Fibroblast of lung (primary cell): ENCODE measurements at regions not wholly inside any gene's neighbourhood (a gene's known extent, or its start where the extent isn't known, plus 50 kb on each side); places are given as distances from the start of the nearest gene placed in this dataset.

Experiments
- EZH2 ChIP-seq: IDR thresholded peaks from 2 replicates; pipeline ENCODE4 v1.5.1; 2012; ENCODE audit warnings: low read length, control low read depth, mild to moderate bottlenecking; ENCODE audit errors: missing control alignments
- TF ChIP-seq, protein P1 (sequence below), 2 donors: IDR thresholded peaks in 1 of 2; conservative IDR thresholded peaks in 1 of 2; 1 replicate in 1 of 2; 2 replicates in 1 of 2; pipeline ENCODE4 v1.5.1; 2011 to 2012; ENCODE audit warnings: low read length in 2 of 2, control low read depth in 1 of 2, inconsistent platforms in 1 of 2, low read depth in 1 of 2, mild to moderate bottlenecking in 1 of 2

DNA sequence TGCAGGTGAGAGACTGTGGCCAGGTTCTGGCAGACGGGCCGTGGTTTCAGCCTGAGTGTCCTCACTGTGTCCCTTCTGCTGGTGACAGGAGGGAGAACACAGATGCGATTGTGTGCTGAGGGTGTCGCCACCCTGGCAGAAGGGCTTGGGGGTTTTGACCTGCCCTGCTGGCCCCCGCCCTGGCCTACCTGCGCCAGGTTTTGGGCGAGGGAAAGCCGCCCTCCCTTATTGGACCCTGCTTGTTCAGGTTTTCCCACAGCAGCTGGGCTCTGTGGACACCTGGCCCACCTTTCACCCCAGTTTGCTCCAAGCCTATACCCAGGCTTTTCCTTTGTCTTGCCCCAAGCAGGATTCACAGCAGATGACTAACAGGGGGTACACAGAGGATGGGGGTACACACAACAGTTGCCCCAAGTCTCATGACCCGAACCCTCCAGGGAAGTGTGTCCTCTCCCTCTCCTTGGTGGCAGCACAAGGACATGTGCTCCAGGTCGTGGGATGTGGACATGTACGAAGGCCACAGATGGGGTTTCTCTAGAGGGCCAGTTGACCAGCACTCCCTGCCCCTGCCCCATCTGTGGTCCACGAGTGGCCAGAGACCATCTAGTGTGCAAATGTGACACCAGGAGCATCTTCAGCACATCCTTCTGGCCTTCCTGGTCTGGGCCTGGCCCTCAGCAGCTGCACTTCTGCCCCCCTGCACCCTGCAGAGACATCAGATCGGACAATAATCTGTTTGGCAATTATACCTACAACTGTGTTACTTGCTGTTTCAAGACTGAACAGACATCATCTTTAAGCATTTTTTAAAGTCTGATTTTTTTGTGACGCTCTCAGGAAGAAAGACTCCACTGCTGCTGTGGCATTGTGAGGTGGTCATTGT is 265.8 kb upstream of the IRX4 start:
- TF ChIP-seq, protein P1, sequence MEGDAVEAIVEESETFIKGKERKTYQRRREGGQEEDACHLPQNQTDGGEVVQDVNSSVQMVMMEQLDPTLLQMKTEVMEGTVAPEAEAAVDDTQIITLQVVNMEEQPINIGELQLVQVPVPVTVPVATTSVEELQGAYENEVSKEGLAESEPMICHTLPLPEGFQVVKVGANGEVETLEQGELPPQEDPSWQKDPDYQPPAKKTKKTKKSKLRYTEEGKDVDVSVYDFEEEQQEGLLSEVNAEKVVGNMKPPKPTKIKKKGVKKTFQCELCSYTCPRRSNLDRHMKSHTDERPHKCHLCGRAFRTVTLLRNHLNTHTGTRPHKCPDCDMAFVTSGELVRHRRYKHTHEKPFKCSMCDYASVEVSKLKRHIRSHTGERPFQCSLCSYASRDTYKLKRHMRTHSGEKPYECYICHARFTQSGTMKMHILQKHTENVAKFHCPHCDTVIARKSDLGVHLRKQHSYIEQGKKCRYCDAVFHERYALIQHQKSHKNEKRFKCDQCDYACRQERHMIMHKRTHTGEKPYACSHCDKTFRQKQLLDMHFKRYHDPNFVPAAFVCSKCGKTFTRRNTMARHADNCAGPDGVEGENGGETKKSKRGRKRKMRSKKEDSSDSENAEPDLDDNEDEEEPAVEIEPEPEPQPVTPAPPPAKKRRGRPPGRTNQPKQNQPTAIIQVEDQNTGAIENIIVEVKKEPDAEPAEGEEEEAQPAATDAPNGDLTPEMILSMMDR (conservative IDR thresholded peaks at IDR 0.05 in 1 of 2, IDR thresholded peaks at IDR 0.05 in 1 of 2; ENCODE audit: low read depth in 1 of 2, low read length in 2 of 2): no peak
- no peak for TF ChIP-seq EZH2
